ENCODE measurements at regions not wholly inside any gene's neighbourhood (a gene's known extent, or its start where the extent isn't known, plus 50 kb on each side); places are given as distances from the start of the nearest gene placed in this dataset.

DNA sequence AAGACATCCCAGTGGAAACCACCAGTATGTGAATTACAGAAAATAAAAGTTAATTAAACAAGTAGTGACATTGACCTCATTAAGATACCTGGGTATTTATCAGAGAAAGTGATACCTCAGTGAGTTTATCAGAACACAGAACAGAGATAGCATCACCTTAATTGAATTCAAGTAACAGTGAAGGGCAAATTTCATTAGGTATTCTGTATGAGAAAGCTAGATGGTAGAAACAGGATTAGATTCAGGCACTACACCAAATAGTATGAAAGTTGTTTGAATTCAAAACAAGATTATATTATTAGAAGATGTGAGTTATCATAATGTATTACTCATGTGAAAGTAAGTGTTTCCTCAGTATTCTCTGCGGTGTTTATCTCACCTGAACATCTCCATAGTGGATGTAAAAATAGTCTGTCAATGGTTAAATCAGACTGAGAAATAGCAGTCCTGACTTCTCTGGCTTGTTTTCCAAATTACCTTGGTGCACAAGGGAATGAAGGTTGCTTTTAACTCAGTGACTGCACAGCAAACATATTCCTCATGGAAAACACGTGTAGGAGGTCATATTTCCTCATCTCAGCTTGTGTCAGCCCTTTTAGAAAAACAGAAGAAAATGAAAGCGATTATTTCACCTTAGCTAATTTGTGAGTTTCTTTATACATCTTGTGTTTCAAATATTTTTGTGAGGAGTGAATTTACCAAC is 79.9 kb upstream of the PCDH18 start (continued):
- TF ChIP-seq NR3C1 (CRISPR knock-in tag; conservative IDR thresholded peaks at IDR 0.05; ENCODE audit: low read depth): no peak
- TF ChIP-seq CREB1 (CRISPR knock-in tag; IDR thresholded peaks at IDR 0.05): no peak
- TF ChIP-seq, protein P1, sequence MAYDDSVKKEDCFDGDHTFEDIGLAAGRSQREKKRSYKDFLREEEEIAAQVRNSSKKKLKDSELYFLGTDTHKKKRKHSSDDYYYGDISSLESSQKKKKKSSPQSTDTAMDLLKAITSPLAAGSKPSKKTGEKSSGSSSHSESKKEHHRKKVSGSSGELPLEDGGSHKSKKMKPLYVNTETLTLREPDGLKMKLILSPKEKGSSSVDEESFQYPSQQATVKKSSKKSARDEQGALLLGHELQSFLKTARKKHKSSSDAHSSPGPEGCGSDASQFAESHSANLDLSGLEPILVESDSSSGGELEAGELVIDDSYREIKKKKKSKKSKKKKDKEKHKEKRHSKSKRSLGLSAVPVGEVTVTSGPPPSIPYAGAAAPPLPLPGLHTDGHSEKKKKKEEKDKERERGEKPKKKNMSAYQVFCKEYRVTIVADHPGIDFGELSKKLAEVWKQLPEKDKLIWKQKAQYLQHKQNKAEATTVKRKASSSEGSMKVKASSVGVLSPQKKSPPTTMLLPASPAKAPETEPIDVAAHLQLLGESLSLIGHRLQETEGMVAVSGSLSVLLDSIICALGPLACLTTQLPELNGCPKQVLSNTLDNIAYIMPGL (CRISPR knock-in tag; IDR thresholded peaks at IDR 0.05): no peak
- TF ChIP-seq, protein P2, sequence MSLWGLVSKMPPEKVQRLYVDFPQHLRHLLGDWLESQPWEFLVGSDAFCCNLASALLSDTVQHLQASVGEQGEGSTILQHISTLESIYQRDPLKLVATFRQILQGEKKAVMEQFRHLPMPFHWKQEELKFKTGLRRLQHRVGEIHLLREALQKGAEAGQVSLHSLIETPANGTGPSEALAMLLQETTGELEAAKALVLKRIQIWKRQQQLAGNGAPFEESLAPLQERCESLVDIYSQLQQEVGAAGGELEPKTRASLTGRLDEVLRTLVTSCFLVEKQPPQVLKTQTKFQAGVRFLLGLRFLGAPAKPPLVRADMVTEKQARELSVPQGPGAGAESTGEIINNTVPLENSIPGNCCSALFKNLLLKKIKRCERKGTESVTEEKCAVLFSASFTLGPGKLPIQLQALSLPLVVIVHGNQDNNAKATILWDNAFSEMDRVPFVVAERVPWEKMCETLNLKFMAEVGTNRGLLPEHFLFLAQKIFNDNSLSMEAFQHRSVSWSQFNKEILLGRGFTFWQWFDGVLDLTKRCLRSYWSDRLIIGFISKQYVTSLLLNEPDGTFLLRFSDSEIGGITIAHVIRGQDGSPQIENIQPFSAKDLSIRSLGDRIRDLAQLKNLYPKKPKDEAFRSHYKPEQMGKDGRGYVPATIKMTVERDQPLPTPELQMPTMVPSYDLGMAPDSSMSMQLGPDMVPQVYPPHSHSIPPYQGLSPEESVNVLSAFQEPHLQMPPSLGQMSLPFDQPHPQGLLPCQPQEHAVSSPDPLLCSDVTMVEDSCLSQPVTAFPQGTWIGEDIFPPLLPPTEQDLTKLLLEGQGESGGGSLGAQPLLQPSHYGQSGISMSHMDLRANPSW (CRISPR knock-in tag; conservative IDR thresholded peaks at IDR 0.05; ENCODE audit: low read depth): no peak

DNA sequence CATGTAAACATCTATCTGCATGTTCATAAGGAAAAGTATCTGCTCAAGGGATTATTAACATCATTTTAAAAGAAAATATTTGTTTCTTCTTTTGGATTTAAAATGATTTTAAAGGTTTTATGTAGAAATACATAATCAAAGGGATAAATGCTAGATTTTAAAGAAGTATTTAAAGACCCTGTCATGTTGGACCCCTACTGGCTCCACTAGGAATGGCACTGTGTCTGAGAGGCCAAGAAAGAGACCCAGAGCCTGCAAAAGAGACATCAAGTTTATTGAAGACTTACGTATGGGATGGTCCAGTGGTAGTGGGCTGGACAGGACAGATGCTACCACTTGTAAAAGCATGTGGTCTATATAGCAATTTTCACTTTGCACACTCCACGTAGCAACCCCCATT is 78.7 kb upstream of the PCDH18 start:
- peak; percentile 88 for ATAC-seq
- Mint-ChIP-seq H3K36me3 (0 out of 2 replicates have a peak, but pooled peaks cover 4% of the 10 kb centered on the region), H3K4me1 (peaks cover 39% of the 10 kb centered on the region), H3K9me3 (0 out of 2 replicates have a peak, but pooled peaks cover 5% of the 10 kb centered on the region), H3K27me3 (ENCODE audit: low read depth) (no peaks in the 10 kb centered on the region), H3K27ac (no peak overlapping the region), H3K4me3 (no peak overlapping the region)
- CTCF ChIA-PET: no interaction called here
- DNase-seq (ENCODE audit: low spot score): peak; percentile 32
- TF ChIP-seq, protein P3, sequence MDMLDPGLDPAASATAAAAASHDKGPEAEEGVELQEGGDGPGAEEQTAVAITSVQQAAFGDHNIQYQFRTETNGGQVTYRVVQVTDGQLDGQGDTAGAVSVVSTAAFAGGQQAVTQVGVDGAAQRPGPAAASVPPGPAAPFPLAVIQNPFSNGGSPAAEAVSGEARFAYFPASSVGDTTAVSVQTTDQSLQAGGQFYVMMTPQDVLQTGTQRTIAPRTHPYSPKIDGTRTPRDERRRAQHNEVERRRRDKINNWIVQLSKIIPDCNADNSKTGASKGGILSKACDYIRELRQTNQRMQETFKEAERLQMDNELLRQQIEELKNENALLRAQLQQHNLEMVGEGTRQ (CRISPR knock-in tag; IDR thresholded peaks at IDR 0.05): no peak
- TF ChIP-seq, protein P4, sequence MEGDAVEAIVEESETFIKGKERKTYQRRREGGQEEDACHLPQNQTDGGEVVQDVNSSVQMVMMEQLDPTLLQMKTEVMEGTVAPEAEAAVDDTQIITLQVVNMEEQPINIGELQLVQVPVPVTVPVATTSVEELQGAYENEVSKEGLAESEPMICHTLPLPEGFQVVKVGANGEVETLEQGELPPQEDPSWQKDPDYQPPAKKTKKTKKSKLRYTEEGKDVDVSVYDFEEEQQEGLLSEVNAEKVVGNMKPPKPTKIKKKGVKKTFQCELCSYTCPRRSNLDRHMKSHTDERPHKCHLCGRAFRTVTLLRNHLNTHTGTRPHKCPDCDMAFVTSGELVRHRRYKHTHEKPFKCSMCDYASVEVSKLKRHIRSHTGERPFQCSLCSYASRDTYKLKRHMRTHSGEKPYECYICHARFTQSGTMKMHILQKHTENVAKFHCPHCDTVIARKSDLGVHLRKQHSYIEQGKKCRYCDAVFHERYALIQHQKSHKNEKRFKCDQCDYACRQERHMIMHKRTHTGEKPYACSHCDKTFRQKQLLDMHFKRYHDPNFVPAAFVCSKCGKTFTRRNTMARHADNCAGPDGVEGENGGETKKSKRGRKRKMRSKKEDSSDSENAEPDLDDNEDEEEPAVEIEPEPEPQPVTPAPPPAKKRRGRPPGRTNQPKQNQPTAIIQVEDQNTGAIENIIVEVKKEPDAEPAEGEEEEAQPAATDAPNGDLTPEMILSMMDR (IDR thresholded peaks at IDR 0.05): peak; percentile 48
- POLR2A ChIA-PET: no interaction called here

DNA sequence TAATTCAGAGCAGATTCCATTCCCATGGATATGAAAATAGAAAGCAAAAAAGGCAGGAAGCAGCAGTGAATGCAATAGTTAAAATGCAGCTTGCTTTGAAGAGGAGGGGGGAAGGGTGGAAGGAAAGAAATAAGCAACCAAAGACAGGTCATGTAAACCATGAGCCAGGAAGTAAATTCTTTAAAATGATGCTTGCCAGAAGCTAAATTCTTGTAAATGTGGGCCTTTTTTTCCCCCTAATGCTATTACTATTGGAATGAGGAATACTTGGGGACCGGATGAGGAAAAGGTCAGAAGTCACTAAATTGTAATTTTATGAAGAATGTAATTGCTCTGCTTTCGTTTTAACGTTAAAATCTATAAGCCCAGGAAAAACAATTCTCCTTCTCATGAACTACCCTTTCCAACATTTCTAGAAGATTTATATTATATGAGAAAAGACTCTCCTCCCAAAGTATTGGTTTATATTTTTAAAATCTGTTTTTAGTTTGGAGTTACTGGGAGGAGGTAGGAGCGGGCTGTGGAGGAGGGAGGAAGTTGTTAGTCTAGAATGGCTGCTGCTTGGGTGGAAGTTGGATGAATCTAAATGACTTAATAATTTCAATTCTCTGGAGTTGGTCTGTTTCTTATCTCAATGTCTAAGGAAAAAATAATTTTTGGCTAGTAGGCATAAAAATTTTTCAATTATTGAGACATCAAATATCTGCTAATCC is 77.6 kb upstream of the PCDH18 start:
- ATAC-seq (peak; percentile 43; the same call in 1 of the 2 replicates), DNase-seq (ENCODE audit: low spot score) (no peak)
- Mint-ChIP-seq H3K27me3 (ENCODE audit: low read depth) (no peaks in the 10 kb centered on the region), H3K9me3 (peaks cover 8% of the 10 kb centered on the region; the same call in 1 of the 2 replicates), H3K4me1 (peaks cover 40% of the 10 kb centered on the region), H3K36me3 (0 out of 2 replicates have a peak, but pooled peaks cover 4% of the 10 kb centered on the region), H3K27ac (peak overlapping the region; percentile 28), H3K4me3 (no peak overlapping the region)
- no peak for TF ChIP-seq ESRRA (CRISPR knock-in tag; IDR thresholded peaks at IDR 0.05; ENCODE audit: borderline replicate concordance)
- TF ChIP-seq, protein P5, sequence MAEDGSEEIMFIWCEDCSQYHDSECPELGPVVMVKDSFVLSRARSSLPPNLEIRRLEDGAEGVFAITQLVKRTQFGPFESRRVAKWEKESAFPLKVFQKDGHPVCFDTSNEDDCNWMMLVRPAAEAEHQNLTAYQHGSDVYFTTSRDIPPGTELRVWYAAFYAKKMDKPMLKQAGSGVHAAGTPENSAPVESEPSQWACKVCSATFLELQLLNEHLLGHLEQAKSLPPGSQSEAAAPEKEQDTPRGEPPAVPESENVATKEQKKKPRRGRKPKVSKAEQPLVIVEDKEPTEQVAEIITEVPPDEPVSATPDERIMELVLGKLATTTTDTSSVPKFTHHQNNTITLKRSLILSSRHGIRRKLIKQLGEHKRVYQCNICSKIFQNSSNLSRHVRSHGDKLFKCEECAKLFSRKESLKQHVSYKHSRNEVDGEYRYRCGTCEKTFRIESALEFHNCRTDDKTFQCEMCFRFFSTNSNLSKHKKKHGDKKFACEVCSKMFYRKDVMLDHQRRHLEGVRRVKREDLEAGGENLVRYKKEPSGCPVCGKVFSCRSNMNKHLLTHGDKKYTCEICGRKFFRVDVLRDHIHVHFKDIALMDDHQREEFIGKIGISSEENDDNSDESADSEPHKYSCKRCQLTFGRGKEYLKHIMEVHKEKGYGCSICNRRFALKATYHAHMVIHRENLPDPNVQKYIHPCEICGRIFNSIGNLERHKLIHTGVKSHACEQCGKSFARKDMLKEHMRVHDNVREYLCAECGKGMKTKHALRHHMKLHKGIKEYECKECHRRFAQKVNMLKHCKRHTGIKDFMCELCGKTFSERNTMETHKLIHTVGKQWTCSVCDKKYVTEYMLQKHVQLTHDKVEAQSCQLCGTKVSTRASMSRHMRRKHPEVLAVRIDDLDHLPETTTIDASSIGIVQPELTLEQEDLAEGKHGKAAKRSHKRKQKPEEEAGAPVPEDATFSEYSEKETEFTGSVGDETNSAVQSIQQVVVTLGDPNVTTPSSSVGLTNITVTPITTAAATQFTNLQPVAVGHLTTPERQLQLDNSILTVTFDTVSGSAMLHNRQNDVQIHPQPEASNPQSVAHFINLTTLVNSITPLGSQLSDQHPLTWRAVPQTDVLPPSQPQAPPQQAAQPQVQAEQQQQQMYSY (CRISPR knock-in tag; IDR thresholded peaks at IDR 0.05): no peak
- CTCF ChIA-PET: no interaction called here
- POLR2A ChIA-PET: no interaction called here
